Gastroesophageal sphincter (tissue), 3 donors: ENCODE measurements at regions not wholly inside any gene's neighbourhood (a gene's known extent, or its start where the extent isn't known, plus 50 kb on each side); places are given as distances from the start of the nearest gene placed in this dataset.

Experiments
- POLR2A ChIP-seq, 2 donors: fragments of 450-650 bp; IDR thresholded peaks; one replicate each; pipeline ENCODE4 v1.6.1; 2017; ENCODE audit warnings: antibody characterized with exemption in 2 of 2, mild to moderate bottlenecking in 2 of 2, moderate library complexity in 1 of 2
- POLR2AphosphoS5 ChIP-seq: sonication (generic); formaldehyde crosslinking; IDR thresholded peaks from one replicate; pipeline ENCODE4 v1.6.1; 2017; ENCODE audit warnings: antibody characterized with exemption
- TF ChIP-seq, protein P1 (sequence below), 4 experiments: fragments of 200-600 bp in 2 of 4; fragments of 450-650 bp in 2 of 4; sonication (generic) in 1 of 4; IDR thresholded peaks; one replicate each; pipeline ENCODE4 v1.5.1; 2017 to 2019; ENCODE audit warnings: antibody characterized with exemption in 4 of 4, mild to moderate bottlenecking in 2 of 4, moderate library complexity in 2 of 4

DNA sequence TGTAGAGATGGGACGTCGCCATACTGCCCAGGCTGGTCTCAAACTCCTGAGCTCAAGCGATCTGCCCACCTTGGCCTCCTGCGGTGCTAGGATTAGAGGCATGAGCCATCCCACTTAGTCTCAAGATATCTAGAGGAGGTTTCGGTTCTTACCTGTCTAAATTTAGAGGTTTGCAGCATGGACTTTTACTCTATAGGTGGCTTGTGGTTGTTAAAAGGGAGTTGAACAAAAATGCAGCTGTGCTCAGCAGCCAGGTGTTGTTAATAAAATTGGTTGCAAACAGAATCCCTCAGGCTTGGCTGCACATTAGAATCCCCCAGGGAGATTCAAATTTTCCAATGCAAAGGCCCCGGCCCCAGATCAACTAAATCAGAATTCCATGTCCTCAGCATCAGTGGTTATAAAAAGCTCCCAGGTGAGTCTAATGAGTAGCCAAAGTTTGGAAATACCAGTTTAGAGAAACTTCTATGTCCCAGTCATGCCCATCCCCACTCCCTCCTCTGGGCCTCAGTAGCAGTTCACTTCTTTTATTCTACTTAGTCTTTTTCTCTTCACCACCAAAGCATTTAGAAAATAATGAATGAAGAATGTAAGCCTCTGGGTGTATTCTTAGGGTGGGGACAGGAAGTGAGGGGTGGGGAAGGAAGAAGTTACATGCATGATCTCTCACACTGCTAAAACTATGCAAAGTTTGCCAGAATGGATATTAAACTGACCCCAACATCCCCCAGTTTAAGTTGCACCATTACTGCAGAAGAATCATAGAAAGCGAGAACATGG lies 471.0 kb downstream of the COG6 start:
- TF ChIP-seq, protein P1, sequence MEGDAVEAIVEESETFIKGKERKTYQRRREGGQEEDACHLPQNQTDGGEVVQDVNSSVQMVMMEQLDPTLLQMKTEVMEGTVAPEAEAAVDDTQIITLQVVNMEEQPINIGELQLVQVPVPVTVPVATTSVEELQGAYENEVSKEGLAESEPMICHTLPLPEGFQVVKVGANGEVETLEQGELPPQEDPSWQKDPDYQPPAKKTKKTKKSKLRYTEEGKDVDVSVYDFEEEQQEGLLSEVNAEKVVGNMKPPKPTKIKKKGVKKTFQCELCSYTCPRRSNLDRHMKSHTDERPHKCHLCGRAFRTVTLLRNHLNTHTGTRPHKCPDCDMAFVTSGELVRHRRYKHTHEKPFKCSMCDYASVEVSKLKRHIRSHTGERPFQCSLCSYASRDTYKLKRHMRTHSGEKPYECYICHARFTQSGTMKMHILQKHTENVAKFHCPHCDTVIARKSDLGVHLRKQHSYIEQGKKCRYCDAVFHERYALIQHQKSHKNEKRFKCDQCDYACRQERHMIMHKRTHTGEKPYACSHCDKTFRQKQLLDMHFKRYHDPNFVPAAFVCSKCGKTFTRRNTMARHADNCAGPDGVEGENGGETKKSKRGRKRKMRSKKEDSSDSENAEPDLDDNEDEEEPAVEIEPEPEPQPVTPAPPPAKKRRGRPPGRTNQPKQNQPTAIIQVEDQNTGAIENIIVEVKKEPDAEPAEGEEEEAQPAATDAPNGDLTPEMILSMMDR (IDR thresholded peaks at IDR 0.05): no peak
- TF ChIP-seq POLR2AphosphoS5 (no peak), POLR2A (IDR thresholded peaks at IDR 0.05) (no peak)
